ENCODE measurements at regions not wholly inside any gene's neighbourhood (a gene's known extent, or its start where the extent isn't known, plus 50 kb on each side); places are given as distances from the start of the nearest gene placed in this dataset.

GRCh38 chr14:34086223-34086757 lies 135.4 kb upstream of the EGLN3 start:
- in situ Hi-C loops (cut with HindIII; ENCODE audit: extremely low pct_ligation_motif_present, low pct_unique_long_range_greater_than_20kb): no loop called here
- WGBS (ENCODE audit: low lambda C conversion rate): 11% methylated on average over 2 of the region's 2 CpGs
- no peaks in the 10 kb centered on the region for H4K20me1 ChIP-seq (ENCODE audit: insufficient read depth, low read length)
- ATAC-seq (no peak), FAIRE-seq (no peak), DNase-seq (ENCODE audit: low spot score) (no peak)
- H3K27ac ChIP-seq (ENCODE audit: extremely low read length, insufficient read depth, low read length): no peak overlapping the region
- H3K9me3 ChIP-seq (ENCODE audit: low read length): no peaks in the 10 kb centered on the region
- POLR2A ChIA-PET: no interaction called here
- no peak overlapping the region for H3K4me3 ChIP-seq (replicated peaks in 1 of 3; ENCODE audit: insufficient read depth in 1 of 3, low read depth in 2 of 3, low read length in 3 of 3)
- intact Hi-C loops (cut with micrococcal nuclease; ENCODE audit: unreplicated experiment): loop anchor here (2.0 kb wide), 1 partner anchor 61 kb away; no protein-coding TSS in a partner anchor
- TF ChIP-seq DDIT3 (CRISPR knock-in tag; IDR thresholded peaks at IDR 0.05): no peak
- TF ChIP-seq POLR2G (IDR thresholded peaks at IDR 0.05; ENCODE audit: low read depth, low read length): no peak
- TF ChIP-seq MAZ (IDR thresholded peaks at IDR 0.05; ENCODE audit: borderline replicate concordance, low read depth, low read length): no peak
- TF ChIP-seq MAZ (CRISPR knock-in tag; IDR thresholded peaks at IDR 0.05; ENCODE audit: low read depth): no peak
- H3K4me2 ChIP-seq (ENCODE audit: low read depth, low read length): no peak overlapping the region
- H3K79me2 ChIP-seq (ENCODE audit: insufficient read depth, low read length): no peaks in the 10 kb centered on the region
- CTCF ChIA-PET (ENCODE audit: low intra/inter-chr PET ratio, low total read pairs): no interaction called here
- H3K27me3 ChIP-seq (ENCODE audit: control insufficient read depth in 1 of 2, insufficient read depth in 2 of 2, low read length in 2 of 2): peaks cover 0 to 12% of the 10 kb centered on the region in 2 experiments; a peak in 2 of 5 replicates
- H3K36me3 ChIP-seq (replicated peaks in 1 of 2; ENCODE audit: control insufficient read depth in 1 of 2, insufficient read depth in 2 of 2, low read length in 2 of 2): no peaks in the 10 kb centered on the region
- peaks cover 14% of the 10 kb centered on the region for H3K4me1 ChIP-seq (ENCODE audit: insufficient read depth, low read length)
- no peak overlapping the region for H3K9ac ChIP-seq (ENCODE audit: insufficient read depth, low read depth, low read length)
- no peak overlapping the region for H2AFZ ChIP-seq (ENCODE audit: low read length)
- no TSS peak for BruUV-seq (replicated peaks)

GRCh38 chr14:34085695-34086094 lies 134.8 kb upstream of the EGLN3 start:
- H3K27ac ChIP-seq (ENCODE audit: extremely low read length, insufficient read depth, low read length): no peak overlapping the region
- POLR2A ChIA-PET: no interaction called here
- in situ Hi-C loops (cut with HindIII; ENCODE audit: extremely low pct_ligation_motif_present, low pct_unique_long_range_greater_than_20kb): no loop called here

More at GRCh38 chr14:34085695-34086094, 134.8 kb upstream of the EGLN3 start:
- no peak for TF ChIP-seq SRSF9 (IDR thresholded peaks at IDR 0.05; ENCODE audit: borderline replicate concordance, insufficient read depth, low read depth, low read length, poor library complexity, severe bottlenecking)
- TF ChIP-seq PRDM15 (CRISPR knock-in tag; IDR thresholded peaks at IDR 0.05): peak; percentile 54; the same call in 1 of the 2 replicates
- no peak for ATAC-seq
- no TSS peak for BruUV-seq (replicated peaks)
- intact Hi-C loops (cut with micrococcal nuclease; ENCODE audit: unreplicated experiment): loop anchor here (2.0 kb wide), 1 partner anchor 61 kb away; no protein-coding TSS in a partner anchor
- H3K9ac ChIP-seq (ENCODE audit: insufficient read depth, low read depth, low read length): no peak overlapping the region
- H3K4me3 ChIP-seq (replicated peaks in 1 of 3; ENCODE audit: insufficient read depth in 1 of 3, low read depth in 2 of 3, low read length in 3 of 3): no peak overlapping the region
- WGBS (ENCODE audit: low lambda C conversion rate): 2% methylated on average over 1 of the region's 1 CpG
- H2AFZ ChIP-seq (ENCODE audit: low read length): no peak overlapping the region
- H3K27me3 ChIP-seq (ENCODE audit: control insufficient read depth in 1 of 2, insufficient read depth in 2 of 2, low read length in 2 of 2): peaks cover 0 to 12% of the 10 kb centered on the region in 2 experiments; a peak in 2 of 5 replicates
- no peak for FAIRE-seq
- no peaks in the 10 kb centered on the region for H3K9me3 ChIP-seq (ENCODE audit: low read length)
- peaks cover 19% of the 10 kb centered on the region for H3K4me1 ChIP-seq (ENCODE audit: insufficient read depth, low read length)
- CTCF ChIA-PET (ENCODE audit: low intra/inter-chr PET ratio, low total read pairs): no interaction called here
- H3K79me2 ChIP-seq (ENCODE audit: insufficient read depth, low read length): no peaks in the 10 kb centered on the region
- no peaks in the 10 kb centered on the region for H4K20me1 ChIP-seq (ENCODE audit: insufficient read depth, low read length)
- no peak for DNase-seq (ENCODE audit: low spot score)
- no peak overlapping the region for H3K4me2 ChIP-seq (ENCODE audit: low read depth, low read length)
- H3K36me3 ChIP-seq (replicated peaks in 1 of 2; ENCODE audit: control insufficient read depth in 1 of 2, insufficient read depth in 2 of 2, low read length in 2 of 2): no peaks in the 10 kb centered on the region

All from HepG2 (cell line).